ENCODE measurements at regions not wholly inside any gene's neighbourhood (a gene's known extent, or its start where the extent isn't known, plus 50 kb on each side); places are given as distances from the start of the nearest gene placed in this dataset.

DNA sequence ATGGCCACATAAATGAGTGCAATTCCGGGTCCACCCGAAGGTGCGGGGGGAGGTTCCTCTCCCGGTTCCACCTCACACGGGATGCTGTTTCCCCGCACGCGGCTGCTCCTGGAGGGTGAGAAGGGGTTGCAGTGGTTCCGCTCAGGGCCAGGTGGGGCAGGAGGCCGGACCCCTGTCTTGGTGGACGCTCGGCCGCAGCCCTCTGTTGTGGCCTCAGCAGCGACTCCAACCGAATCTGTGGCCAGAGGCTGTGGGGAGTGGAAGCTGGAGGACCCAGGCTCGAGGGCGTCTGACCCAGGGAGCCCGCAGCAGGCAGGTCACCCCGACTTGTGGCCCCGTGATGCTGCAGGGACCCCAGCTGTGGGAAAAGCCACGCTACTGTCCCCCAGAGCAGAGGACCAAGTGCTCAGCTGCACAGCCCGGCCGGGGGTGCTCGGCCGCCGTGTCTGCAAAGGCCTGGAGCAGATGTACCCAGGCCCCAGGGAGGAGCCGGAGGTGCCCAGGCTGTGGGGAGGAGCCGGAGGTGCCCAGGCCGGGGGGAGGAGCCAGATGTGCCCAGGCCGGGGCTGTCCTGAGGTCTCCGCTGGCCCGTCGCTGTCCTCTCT lies 83.9 kb downstream of the RTP5 start:
- H3K9ac ChIP-seq: no peak overlapping the region
- peaks cover 50% of the 10 kb centered on the region for H3K36me3 ChIP-seq
- H3K4me3 ChIP-seq: no peak overlapping the region
- no peak overlapping the region for H3K27ac ChIP-seq
- H4K20me1 ChIP-seq: peaks cover 98% of the 10 kb centered on the region
- H3K27me3 ChIP-seq: no peaks in the 10 kb centered on the region
- TF ChIP-seq Cebpa-rat (IDR thresholded peaks at IDR 0.05): no peak
- H3K9me3 ChIP-seq: peaks cover 33% of the 10 kb centered on the region
- H3K4me2 ChIP-seq: no peak overlapping the region
- peaks cover 10% of the 10 kb centered on the region; the same call in 1 of the 2 replicates for H3K4me1 ChIP-seq

DNA sequence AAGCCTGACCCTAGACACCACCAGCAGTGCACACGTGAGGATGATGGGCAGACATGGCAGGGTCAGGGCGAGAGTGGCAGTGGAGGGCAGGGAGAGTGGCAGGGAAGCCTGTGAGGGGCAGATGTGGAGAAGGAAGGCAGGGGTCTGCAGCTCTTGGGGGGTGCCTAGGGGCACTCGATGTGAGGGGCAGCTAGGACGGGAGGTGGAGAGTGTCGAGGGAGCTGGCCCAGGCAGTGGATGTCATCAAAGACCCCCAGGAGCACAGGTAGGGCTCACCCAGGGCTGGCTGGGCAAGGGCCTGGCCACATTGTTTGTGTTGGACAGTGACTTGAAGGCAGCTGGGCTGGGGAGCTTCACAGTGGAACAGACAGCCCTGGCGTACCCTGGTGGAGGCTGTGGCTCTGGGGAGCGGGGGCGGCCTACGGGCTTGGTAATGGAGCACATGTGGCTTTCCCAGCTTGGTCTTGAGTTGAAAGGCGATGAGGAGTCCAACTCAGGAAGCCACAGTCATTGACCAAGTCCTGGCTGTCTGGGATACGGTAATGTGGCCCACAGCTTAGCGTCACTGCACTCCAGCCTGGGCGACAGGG lies 87.1 kb downstream of the RTP5 start:
- Histone ChIP-seq H3K36me3 (peaks cover 73% of the 10 kb centered on the region), H3K9ac (no peak overlapping the region), H3K4me1 (peaks cover 30% of the 10 kb centered on the region), H3K4me3 (no peak overlapping the region), H3K9me3 (peaks cover 33% of the 10 kb centered on the region), H3K27ac (no peak overlapping the region), H3K27me3 (no peaks in the 10 kb centered on the region), H3K4me2 (no peak overlapping the region), H4K20me1 (peaks cover 98% of the 10 kb centered on the region)
- no peak for TF ChIP-seq Cebpa-rat (IDR thresholded peaks at IDR 0.05)

DNA sequence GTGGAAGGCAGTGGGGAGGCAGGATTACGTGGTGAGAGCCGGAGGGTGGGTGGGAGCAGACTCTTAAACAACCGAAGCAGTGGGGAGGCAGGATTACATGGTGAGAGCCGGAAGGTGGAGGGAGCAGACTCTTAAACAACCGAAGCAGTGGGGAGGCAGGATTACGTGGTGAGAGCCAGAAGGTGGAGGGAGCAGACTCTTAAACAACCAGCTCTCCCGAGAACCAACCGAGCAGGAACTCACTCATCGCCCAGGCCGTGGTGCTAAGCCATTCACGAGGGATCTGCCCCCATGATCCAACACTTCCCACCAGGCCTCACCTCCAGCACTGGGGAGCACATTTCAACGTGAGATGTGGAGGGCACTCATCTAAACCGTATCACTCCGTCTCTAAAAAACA lies 87.7 kb downstream of the RTP5 start:
- no peaks in the 10 kb centered on the region for H3K27me3 ChIP-seq
- no peak overlapping the region for H3K4me3 ChIP-seq
- peaks cover 98% of the 10 kb centered on the region for H4K20me1 ChIP-seq
- no peak for TF ChIP-seq Cebpa-rat (IDR thresholded peaks at IDR 0.05)
- peaks cover 37% of the 10 kb centered on the region for H3K4me1 ChIP-seq
- no peak overlapping the region for H3K27ac ChIP-seq
- H3K9me3 ChIP-seq: peaks cover 33% of the 10 kb centered on the region
- H3K36me3 ChIP-seq: peaks cover 77% of the 10 kb centered on the region
- H3K4me2 ChIP-seq: no peak overlapping the region
- H3K9ac ChIP-seq: no peak overlapping the region

DNA sequence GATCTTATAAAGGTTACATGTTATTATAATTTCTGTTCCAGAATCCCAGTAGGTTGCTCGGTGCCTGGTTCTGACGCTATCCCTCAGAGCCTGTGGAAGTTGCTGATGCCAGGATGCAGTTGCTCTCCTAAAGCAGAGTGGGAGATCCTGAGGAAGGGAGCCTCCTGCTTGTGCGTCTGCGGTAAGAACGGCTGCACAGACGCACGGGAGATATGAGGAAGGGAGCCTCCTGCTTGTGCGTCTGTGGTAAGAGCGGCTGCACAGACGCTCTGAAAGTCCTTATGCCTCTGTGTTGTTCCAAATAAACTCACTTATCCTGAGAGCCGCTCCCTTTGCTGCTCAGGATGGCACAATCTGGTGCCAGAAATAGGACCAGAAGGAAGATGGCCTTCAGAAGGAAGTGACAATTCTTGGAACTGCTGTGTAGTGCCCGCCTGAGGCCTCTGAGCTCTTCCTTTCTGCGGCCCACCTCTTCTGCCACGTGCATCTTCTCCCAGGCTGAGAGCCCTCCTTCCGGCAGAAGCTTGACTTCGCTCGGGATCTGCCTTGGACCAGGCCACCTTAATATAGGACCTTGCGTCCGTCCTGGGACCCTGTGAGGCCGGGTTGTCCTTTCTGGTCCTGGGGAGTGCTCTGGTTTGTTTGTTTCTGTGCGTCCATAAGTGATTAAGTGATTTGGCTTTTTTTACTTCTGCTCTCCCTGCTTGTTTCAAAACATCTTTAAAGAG lies 89.5 kb downstream of the RTP5 start:
- no peak for TF ChIP-seq Cebpa-rat (IDR thresholded peaks at IDR 0.05)
- Histone ChIP-seq H3K9ac (no peak overlapping the region), H3K27ac (no peak overlapping the region), H4K20me1 (peaks cover 97% of the 10 kb centered on the region), H3K9me3 (peaks cover 33% of the 10 kb centered on the region), H3K4me1 (peaks cover 54% of the 10 kb centered on the region), H3K4me3 (no peak overlapping the region), H3K36me3 (peaks cover 69% of the 10 kb centered on the region), H3K4me2 (peak overlapping the region; percentile 66; the same call in 1 of the 2 replicates), H3K27me3 (no peaks in the 10 kb centered on the region)

DNA sequence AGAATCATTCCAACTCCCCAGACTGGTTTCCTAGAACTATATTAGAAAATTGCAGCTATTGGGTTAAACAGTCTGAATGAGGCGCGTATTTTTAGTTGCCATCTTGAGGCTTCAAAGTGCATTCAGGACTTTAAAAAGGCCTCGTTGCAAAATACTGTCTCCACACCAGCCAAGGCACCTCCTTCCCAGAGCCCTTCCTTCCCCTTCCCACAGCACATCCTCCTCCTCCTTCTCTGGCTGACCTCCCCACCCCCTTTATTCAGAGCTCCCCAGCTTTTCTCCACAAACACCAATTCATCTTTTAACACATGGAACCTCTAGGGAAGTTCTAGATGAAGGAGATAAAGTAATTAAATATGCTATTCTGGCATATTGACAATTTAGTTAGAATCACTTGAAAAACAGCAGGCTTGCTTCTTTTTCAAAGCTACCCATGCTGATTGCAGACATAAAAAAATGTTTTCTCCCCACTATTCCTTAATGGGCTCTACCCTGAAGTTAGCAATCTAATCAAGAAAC lies 90.3 kb downstream of the RTP5 start:
- H3K9ac ChIP-seq: no peak overlapping the region
- no peak overlapping the region for H3K27ac ChIP-seq
- no peak overlapping the region for H3K4me3 ChIP-seq
- H3K36me3 ChIP-seq: peaks cover 64% of the 10 kb centered on the region
- peaks cover 60% of the 10 kb centered on the region for H3K4me1 ChIP-seq
- peaks cover 96% of the 10 kb centered on the region for H4K20me1 ChIP-seq
- no peaks in the 10 kb centered on the region for H3K27me3 ChIP-seq
- peak overlapping the region; percentile 66 for H3K4me2 ChIP-seq
- H3K9me3 ChIP-seq: peaks cover 33% of the 10 kb centered on the region
- TF ChIP-seq Cebpa-rat (IDR thresholded peaks at IDR 0.05): no peak

DNA sequence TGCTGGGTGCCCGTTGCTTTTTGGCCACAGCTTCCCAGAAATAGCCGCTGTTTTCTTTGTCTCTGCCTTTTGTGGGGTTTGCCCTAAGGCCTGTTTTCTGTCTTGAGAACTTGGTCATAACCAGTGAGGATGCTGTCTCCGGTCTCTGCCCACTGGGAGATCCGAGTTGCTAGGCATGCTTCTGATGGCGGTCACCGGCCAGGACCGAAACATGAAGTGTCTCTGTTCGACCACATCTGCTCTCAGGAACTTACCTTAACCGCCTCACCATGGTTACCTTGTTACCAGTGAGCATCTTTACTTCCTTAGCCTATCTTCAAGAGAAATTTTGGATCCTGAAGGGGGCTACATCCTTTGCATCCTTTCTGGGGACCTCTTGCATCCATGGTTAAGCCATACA lies 91.9 kb downstream of the RTP5 start:
- no peak overlapping the region for H3K27ac ChIP-seq
- H3K36me3 ChIP-seq: peaks cover 47% of the 10 kb centered on the region
- peaks cover 96% of the 10 kb centered on the region for H4K20me1 ChIP-seq
- peak overlapping the region; percentile 66 for H3K4me2 ChIP-seq
- no peak overlapping the region for H3K9ac ChIP-seq
- peaks cover 20% of the 10 kb centered on the region for H3K9me3 ChIP-seq
- H3K4me3 ChIP-seq: no peak overlapping the region
- no peaks in the 10 kb centered on the region for H3K27me3 ChIP-seq
- peaks cover 76% of the 10 kb centered on the region for H3K4me1 ChIP-seq
- TF ChIP-seq Cebpa-rat (IDR thresholded peaks at IDR 0.05): no peak

DNA sequence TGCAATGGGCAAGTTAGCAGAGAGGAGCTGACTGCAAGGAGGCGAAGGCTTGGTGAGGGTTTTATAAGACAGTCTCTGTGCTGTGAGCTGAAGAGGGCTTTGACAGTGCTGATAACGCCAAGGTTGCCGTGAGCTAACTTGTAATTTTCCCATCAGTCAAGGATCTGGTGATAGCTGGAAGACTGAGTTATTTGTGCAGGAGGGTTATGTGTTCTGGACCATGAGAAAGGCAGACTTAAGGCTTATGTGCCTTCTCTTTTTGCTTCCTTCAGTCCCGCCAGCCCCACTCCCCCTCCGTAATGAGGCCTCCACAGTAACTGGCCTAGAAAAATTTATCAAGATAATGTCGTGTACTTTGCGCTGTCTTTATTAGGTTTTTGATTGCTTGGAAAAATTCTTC lies 94.6 kb downstream of the RTP5 start:
- H4K20me1 ChIP-seq: peaks cover 90% of the 10 kb centered on the region
- peaks cover 91% of the 10 kb centered on the region for H3K4me1 ChIP-seq
- H3K27me3 ChIP-seq: no peaks in the 10 kb centered on the region
- H3K9me3 ChIP-seq: no peaks in the 10 kb centered on the region
- H3K36me3 ChIP-seq: peaks cover 42% of the 10 kb centered on the region
- no peak overlapping the region for H3K27ac ChIP-seq
- H3K4me3 ChIP-seq: no peak overlapping the region
- no peak for TF ChIP-seq Cebpa-rat (IDR thresholded peaks at IDR 0.05)
- H3K9ac ChIP-seq: no peak overlapping the region
- no peak overlapping the region for H3K4me2 ChIP-seq

DNA sequence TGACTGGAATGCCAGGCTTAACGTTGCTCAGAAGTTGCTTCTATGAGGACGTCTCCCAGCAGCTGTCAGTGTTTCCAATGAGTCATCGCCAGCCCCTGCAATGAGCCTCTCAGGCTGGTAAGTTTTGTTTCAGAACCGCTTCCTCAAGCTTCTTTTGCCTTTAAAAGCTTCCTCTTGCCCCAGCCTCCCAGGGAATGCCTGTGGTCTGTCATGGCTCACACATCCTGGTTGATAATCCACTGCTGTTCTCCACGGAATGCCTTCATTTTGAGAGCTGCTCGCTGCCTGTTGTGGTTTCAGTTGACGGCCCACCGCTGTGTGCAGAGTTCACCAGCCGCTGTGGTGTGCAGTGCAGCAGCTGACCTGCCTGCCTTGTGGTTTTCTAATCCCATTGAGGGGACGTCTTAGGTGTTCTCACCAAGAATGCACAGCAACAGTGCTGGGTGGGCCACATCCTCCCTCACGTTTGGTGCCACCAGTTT lies 96.4 kb downstream of the RTP5 start:
- TF ChIP-seq Cebpa-rat (IDR thresholded peaks at IDR 0.05): no peak
- no peak overlapping the region for H3K27ac ChIP-seq
- H3K27me3 ChIP-seq: no peaks in the 10 kb centered on the region
- no peak overlapping the region for H3K4me3 ChIP-seq
- peak overlapping the region; percentile 72 for H3K4me2 ChIP-seq
- peaks cover 46% of the 10 kb centered on the region for H3K36me3 ChIP-seq
- peaks cover 6% of the 10 kb centered on the region for H3K9me3 ChIP-seq
- peaks cover 72% of the 10 kb centered on the region for H4K20me1 ChIP-seq
- H3K4me1 ChIP-seq: peaks cover 73% of the 10 kb centered on the region
- no peak overlapping the region for H3K9ac ChIP-seq

DNA sequence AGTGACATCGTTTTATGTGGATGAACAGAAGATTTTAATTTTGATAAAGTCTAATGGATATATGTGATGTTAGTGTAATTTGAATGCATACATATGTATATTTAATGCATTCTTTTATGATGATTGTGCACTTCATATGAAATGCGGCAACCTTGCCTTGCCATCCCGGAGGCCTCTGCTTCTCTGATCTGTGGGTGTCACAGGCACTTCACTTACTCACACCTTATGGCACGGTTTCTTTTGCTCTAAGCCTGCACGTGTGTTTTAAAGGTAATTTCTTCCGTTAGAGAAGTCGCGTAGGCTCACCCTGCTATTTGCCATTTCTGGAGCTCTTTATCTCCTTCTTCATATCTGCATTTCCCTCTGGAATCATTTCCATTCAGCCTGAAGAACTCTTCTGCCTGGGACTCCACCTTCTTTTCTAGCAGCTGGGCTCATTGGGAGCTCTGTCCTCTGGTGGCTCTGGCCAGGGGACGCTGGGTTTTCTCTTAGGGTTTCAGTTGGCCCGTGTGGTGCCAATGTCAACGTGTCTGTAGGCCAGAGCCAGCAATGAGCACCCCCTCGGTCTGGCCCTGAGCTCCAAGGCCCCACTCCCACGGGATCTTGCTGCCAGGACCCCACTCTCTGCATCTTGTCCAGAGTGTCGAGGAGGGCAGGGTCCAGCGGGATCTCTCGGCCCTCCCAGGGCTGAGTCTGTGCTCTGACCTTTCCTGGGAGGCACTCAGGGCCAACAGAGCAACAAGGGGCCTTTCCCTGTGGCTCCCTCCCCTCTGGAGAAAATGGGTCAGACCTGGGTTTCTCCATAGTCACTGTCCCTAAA lies 97.3 kb downstream of the RTP5 start:
- Histone ChIP-seq H3K27ac (peak overlapping the region; percentile 20; the same call in 1 of the 2 replicates), H3K27me3 (no peaks in the 10 kb centered on the region), H3K36me3 (peaks cover 46% of the 10 kb centered on the region), H3K9me3 (peaks cover 15% of the 10 kb centered on the region), H3K4me3 (no peak overlapping the region), H3K4me2 (peak overlapping the region; percentile 72), H4K20me1 (peaks cover 63% of the 10 kb centered on the region), H3K4me1 (peaks cover 64% of the 10 kb centered on the region), H3K9ac (no peak overlapping the region; the same call in 1 of the 2 replicates)
- TF ChIP-seq Cebpa-rat (IDR thresholded peaks at IDR 0.05): no peak
